ENCODE measurements at regions not wholly inside any gene's neighbourhood (a gene's known extent, or its start where the extent isn't known, plus 50 kb on each side); places are given as distances from the start of the nearest gene placed in this dataset. TPM values are rescaled to one million over a fixed set of nuclear protein-coding genes. Genes with fewer than 3 reads are reported as not detected.
"Not testable (repeated sequence)": the region's sequence is repeated elsewhere in the genome, so short reads cannot be mapped to it uniquely, and the experiment has no call there.

- H3K27me3 ChIP-seq (ENCODE audit: control insufficient read depth, insufficient read depth, low read length); H3K27ac ChIP-seq (ENCODE audit: low read depth, low read length); CTCF ChIA-PET; POLR2A ChIA-PET; DNase-seq (ENCODE audit: low read depth, low spot score); H3K4me3 ChIP-seq (ENCODE audit: low read depth, low read length): not testable (repeated sequence)
- peaks cover 40% of the 10 kb centered on the region for H3K9me3 ChIP-seq (ENCODE audit: control insufficient read depth, insufficient read depth, low read length)
Measured at GRCh38 chrY:11151724-11152123, 1549.3 kb upstream of the USP9Y start.

GRCh38 chrY:11156100-11156499 is 1544.9 kb upstream of the USP9Y start:
- H3K27me3 ChIP-seq (ENCODE audit: control insufficient read depth, insufficient read depth, low read length); POLR2A ChIA-PET; DNase-seq (ENCODE audit: low read depth, low spot score); H3K4me3 ChIP-seq (ENCODE audit: low read depth, low read length); H3K27ac ChIP-seq (ENCODE audit: low read depth, low read length); CTCF ChIA-PET: not testable (repeated sequence)
- peaks cover 51% of the 10 kb centered on the region for H3K9me3 ChIP-seq (ENCODE audit: control insufficient read depth, insufficient read depth, low read length)

GRCh38 chrY:11156846-11157245 is 1544.2 kb upstream of the USP9Y start:
- CTCF ChIA-PET; DNase-seq (ENCODE audit: low read depth, low spot score); POLR2A ChIA-PET: not testable (repeated sequence)

GRCh38 chrY:11177033-11177432 is 1524.0 kb upstream of the USP9Y start:
- H3K27me3 ChIP-seq (ENCODE audit: control insufficient read depth, insufficient read depth, low read length); H3K27ac ChIP-seq (ENCODE audit: low read depth, low read length); DNase-seq (ENCODE audit: low read depth, low spot score); POLR2A ChIA-PET; H3K4me3 ChIP-seq (ENCODE audit: low read depth, low read length); CTCF ChIA-PET: not testable (repeated sequence)
- H3K9me3 ChIP-seq (ENCODE audit: control insufficient read depth, insufficient read depth, low read length), result peaks cover 17% of the 10 kb centered on the region

More at GRCh38 chrY:11156846-11157245, 1544.2 kb upstream of the USP9Y start:
- not testable (repeated sequence) for H3K4me3 ChIP-seq (ENCODE audit: low read depth, low read length); H3K27me3 ChIP-seq (ENCODE audit: control insufficient read depth, insufficient read depth, low read length); H3K27ac ChIP-seq (ENCODE audit: low read depth, low read length)
- peaks cover 45% of the 10 kb centered on the region for H3K9me3 ChIP-seq (ENCODE audit: control insufficient read depth, insufficient read depth, low read length)

GRCh38 chrY:11201133-11201532 is 1499.9 kb upstream of the USP9Y start:
- H3K4me3 ChIP-seq (ENCODE audit: low read depth, low read length); DNase-seq (ENCODE audit: low read depth, low spot score); H3K27ac ChIP-seq (ENCODE audit: low read depth, low read length); POLR2A ChIA-PET; H3K27me3 ChIP-seq (ENCODE audit: control insufficient read depth, insufficient read depth, low read length); CTCF ChIA-PET; H3K9me3 ChIP-seq (ENCODE audit: control insufficient read depth, insufficient read depth, low read length): not testable (repeated sequence)

GRCh38 chrY:11214851-11215250 is 1486.2 kb upstream of the USP9Y start:
- H3K27ac ChIP-seq (ENCODE audit: low read depth, low read length); H3K27me3 ChIP-seq (ENCODE audit: control insufficient read depth, insufficient read depth, low read length); DNase-seq (ENCODE audit: low read depth, low spot score); H3K4me3 ChIP-seq (ENCODE audit: low read depth, low read length); POLR2A ChIA-PET; CTCF ChIA-PET; H3K9me3 ChIP-seq (ENCODE audit: control insufficient read depth, insufficient read depth, low read length): not testable (repeated sequence)

Small RNAs in the stretch of these regions (small RNA-seq; reads per million reads assigned to genes)
- gene AC134878.1 (ENCODE audit: insufficient read length, low read depth) (not detected), gene AC140113.1 (ENCODE audit: insufficient read length, low read depth) (not detected), gene AC140113.2 (ENCODE audit: insufficient read length, low read depth) (not detected), gene AC140113.3 (ENCODE audit: insufficient read length, low read depth) (not detected), gene AC140113.4 (ENCODE audit: insufficient read length, low read depth) (not detected), gene ANKRD20A6P (ENCODE audit: insufficient read length, low read depth) (not detected)

All from AG04450 (cell line).